HuH-7 (cell line): ENCODE measurements at regions not wholly inside any gene's neighbourhood (a gene's known extent, or its start where the extent isn't known, plus 50 kb on each side); places are given as distances from the start of the nearest gene placed in this dataset.
A peak's percentile ranks its signal among the peaks of the same experiment; 100 is the strongest.

ENCODE experiments used
- DNase-seq: peaks from one replicate; pipeline ENCODE4 v3.0.0; 2011; ENCODE audit warnings: low spot score

DNA sequence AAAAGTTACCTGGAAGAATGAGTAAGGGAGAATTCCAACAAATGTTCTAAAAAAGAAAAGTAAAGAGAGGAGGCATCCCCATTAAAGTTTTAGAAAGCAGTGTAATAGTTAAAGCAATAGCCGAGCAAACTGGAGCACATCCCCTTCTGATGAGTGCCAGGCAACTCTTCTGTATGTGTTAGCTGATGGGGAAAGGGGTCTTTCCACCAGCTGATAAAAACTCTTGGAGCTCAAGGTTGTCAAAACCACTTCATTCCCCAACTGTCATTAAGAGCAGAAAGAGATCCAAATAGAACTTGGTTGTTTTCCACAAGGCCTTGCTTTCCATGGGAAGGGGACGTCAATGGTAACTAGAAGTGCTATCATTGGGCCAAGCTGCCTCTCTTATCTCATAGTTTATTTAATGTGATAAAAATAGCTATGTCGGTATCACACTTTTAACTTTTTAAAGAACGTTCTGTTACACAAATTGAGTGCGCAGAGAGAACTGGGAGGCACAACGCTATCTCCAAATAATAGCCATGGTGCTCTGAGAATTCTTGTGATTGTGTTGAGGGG is 116.9 kb downstream of the POLR2M start:
- DNase-seq, result no peak

DNA sequence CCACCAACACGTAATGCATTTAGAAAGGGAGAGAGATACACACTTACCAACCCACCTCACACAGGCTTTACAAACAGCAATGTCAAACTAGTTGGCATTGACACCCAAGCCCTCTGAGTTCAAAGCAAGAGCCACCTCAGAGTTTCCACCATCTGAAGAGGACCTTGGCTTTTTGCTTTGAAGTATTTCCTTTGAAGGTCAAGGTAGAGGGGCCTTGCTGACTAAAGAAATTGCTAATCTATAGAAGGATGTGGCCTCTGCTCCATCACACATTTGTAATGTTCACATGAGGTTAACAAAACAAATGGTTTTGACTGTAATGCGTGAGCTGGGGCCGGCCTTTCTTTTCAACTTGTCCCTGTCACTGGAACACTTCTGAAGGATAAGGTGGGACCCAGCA is 117.7 kb downstream of the POLR2M start:
- no peak for DNase-seq

DNA sequence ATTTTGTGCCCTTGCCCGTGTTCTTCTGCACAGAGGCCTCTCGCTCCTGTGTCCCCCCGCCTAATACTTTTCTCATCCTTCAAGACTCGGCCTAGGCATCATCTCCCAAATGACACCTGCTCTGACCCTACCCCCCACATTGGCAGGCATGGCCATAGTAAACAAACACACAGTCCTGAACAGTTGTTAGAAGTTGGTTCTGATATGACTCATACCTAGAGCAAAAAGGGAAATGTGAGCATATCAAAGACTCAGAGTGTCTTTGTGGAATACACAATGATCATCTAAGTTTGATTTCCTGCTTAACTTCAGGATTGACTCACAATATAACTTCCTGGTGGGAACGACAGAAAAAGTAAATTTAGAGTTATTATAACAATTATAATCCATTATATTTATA is 120.5 kb downstream of the POLR2M start:
- no peak for DNase-seq

DNA sequence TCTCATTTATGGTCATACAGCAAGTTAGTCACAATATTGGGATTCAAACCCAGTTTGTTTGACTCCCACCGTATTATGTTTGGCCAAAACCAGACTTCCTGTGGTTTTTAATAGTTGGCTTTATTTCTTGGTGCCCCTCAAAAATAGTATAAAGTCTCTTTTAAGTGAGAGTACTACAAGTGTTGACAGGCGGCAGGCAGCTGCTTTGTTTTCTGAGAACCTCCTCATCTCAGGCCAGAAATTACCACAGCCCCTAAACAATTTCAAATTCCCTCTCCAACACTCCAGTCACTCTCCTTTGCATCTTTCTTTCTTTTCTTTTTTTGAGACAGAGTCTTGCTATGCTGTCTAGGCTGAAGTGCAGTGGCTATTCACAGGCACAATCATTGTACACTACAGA is 121.5 kb downstream of the POLR2M start:
- no peak for DNase-seq

DNA sequence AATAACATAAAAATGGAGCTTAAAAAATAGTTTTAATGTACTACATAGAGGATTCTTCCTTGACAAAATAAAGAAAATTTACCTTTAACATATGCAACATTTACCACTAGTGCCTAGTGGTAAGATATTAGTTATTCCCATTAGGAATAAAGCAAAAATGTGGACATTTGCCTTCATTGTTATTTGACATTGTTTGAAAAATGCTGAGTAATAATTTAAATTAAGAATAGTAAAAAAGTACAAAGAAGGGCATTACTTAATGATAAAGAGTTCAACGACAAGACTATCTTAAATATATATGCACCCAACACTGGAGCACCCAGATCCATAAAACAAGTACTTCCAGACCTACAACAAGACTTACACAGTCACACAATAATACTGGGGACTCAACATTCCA is 125.7 kb downstream of the POLR2M start:
- DNase-seq, result no peak

DNA sequence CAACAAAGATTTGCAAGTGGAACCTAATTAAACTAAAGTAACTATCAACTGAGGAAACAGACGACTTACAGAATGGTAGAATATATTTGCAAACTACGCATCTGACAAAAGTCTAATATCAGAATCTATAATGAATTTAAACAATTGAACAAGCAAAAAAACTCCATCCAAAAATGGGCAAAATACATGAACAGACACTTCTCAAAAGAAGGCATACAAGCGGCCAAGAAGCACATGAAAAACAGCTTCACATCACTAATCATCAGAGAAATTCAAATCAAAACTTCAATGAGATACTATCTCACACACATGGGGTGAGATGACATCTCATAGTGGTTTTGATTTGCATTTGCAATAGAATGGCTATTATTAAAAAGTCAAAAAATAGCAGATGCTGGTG is 128.6 kb downstream of the POLR2M start:
- no peak for DNase-seq

DNA sequence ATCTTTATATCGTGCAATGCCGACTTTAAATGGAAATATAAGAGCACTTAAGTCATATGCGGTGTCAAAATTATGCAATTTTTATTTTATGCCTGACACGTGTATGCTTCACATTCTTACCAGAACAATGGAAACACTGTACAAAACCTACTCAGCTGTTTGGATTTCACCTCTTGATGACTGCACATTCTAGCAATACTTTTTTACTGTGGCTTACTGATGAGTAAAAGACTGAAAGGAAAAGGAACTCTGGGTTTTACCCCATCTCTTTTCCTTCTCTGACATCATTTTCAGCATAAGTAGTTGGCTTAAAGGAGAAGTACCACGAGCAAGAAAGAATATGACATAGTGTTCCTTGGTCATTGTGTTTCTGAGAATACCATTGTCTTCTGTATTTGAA is 142.8 kb downstream of the POLR2M start:
- no peak for DNase-seq

DNA sequence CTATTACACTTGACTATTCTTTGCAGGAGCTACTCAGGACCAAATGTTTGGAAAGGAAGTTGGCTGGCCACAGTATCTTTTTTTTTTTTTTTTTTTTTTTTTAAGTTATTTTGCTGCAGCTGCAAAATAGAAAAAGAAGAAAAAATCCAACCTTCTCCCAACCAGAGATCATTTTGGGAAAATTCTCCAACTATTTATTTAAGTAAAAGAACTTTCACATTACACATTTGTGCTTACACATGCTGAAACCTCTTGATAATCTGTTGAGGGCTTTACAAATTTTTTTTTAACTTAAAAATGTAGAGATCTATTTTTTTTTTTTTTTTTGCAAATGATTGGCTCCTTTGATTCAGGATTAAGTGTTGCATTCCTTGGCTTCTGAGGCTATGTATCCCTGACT is 148.0 kb downstream of the POLR2M start:
- no peak for DNase-seq

DNA sequence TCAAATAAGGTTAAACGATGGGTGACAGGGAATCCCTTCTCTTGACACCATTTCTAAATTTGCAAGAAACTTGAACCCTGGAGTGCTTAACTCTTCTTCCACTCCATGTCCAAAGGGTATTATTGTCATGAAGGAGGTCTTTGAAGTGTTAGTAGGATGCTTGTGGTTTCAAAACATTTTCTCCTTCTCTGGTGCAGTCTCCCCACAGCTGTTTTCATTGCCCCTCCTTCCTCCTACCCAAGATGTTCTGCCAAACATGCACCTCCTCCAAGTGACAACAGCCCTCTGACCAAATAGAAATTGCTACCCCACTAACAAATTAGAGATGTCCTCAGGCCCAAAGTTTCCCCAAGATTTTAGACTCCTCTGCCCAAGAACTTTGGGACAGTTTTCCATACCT is 151.4 kb downstream of the POLR2M start:
- no peak for DNase-seq

DNA sequence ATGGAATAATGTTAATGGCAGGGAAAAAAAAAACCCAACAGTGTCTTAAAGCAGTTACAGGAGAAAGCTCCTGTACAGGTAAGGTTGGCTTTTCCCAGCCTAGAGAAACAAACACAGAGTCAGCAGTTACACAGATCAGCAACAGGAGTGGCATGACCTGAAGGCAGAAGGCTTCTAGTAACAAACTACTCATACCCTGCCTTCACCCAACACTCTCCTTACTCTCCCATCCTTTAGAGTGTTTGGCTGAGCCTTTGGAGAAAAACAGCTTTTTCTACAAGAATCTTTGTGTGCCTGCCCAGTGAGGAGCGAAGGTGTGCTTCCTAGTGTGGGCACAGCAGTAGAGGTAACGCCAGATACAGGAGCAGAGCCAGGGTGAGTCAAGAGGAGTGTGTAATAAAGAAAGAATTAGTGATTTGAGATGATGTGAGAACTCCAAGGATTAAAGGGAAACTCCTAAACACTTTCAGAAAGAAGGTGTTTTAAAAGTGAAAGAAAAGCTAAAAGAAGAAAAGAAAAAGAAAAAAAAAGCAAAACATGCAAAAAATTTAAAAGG is 152.7 kb downstream of the POLR2M start:
- DNase-seq, result no peak

DNA sequence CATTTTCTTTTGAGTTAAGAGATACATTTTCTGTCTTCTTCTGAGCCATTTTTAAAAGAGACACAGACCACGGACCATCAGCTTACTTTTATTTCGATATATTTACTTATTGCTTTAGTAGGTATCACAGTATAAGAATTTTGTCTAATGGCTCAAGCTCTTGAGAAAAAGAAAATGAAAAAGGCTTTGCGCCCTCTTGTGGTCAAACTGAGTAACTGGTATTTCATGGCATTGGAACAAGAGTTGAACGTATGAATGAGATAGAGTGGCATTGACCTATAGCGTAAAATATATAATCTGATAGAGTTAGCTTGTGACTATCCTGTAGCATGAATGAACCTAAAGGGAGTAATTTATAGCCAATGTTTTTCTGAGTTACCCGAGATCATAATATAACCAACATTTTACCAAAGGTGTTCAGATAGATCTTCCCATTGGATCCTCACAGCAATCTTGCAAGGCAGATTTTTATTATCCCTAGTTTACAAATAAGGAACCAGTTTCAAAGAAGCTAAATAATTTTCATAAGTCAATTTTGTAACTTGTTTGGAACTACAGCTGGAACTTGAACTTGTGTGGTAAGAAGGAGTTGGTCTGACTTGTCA is 154.6 kb downstream of the POLR2M start:
- peak; percentile 13 for DNase-seq

DNA sequence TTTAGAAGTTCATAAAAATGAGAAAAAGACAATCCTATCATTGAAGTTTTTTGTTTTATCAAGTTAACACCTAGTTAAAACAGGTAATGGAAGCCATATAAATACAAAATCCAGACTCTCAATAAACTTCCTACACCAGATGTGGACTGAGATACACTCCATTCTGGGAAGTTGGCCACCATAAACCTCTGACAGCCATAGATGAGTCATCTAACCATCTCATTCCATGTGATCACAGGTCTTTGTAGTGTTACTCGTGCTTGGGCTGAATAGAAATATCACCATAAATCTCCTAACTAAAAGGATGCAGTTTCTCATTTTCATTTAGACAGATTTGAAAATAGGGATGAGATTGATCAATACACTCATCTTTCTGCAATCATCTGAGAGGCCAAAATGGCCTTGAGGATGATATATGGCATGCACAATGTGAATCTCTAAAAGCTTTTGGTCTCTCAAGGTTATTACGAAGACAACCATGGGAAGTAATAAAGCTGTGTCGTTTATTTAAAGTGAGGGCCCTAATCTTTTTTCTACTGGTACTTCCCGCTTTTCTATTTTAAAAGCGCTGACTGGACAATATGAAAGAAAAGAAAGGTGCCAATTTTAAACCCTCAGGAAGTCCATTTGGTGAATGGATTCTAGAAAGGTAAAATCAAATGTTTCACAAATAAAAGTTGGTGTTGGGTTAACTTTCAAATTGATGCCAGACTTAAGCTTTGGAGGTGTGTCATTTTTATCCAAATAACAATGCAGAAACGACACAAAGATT is 155.5 kb downstream of the POLR2M start:
- no peak for DNase-seq

DNA sequence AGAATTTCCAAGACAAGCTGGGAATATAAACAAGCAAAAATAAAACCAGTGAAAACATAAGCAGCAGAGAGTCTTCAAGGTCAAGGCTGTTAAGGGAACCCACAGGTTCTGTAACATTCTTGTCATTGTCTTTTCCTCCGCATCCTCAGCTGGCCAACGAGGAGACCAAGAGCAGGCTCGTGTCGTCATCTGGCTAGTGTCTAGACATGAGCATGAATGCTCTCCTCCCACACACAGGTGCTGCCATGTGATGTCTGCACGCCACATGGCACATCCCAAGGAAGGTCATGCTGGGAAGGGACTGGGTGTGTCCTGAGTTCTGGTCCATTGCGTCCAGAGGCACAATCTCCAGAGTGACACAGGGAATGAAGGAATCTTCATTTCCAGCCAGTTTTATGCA is 156.2 kb downstream of the POLR2M start:
- DNase-seq, result no peak

DNA sequence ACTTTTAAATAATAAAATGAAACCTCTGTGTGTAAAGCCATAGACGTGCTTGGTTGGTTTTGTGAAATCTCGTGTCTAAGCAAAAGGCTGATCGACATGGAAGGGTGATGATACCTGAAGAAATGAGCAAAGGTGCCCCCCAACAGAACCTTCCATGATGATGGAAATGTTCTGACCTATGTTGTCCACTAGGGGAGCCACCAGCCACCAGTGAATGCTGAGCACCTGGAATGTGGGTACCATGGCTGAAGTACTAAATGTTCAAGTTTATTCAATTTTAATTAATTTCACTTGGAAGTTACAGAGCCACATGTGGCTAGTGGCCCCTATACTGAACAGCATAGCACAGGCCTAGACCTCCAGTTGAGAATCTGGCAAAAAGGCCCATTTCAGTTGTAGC is 158.8 kb downstream of the POLR2M start:
- no peak for DNase-seq

DNA sequence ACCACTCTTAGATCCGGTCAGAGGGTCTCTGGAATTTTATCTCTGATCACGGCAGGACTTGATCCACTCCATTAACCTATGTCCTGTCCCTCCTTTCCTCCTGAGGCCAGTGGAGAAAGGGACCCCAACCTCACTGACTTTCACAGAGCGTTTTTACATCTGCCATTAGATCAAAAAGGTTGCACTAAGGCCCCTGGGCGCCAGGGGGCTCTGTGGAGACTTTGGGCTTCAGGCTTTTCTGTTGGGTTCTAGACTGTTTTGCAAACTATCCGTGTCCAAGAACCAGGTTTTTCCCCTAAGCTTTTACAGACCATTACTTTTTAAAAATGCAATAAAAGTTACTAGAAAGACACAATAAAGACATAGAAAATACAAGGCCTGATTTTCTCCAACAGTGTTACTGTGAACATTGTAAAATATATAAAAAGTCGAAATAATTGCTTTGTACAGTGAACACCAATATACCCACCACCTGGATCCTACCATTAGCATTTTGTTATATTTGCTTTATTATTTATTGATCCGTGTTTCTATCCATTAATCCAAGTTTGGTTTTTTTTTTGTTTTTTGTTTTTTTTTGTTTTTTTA is 159.7 kb downstream of the POLR2M start:
- DNase-seq, result peak; percentile 25

DNA sequence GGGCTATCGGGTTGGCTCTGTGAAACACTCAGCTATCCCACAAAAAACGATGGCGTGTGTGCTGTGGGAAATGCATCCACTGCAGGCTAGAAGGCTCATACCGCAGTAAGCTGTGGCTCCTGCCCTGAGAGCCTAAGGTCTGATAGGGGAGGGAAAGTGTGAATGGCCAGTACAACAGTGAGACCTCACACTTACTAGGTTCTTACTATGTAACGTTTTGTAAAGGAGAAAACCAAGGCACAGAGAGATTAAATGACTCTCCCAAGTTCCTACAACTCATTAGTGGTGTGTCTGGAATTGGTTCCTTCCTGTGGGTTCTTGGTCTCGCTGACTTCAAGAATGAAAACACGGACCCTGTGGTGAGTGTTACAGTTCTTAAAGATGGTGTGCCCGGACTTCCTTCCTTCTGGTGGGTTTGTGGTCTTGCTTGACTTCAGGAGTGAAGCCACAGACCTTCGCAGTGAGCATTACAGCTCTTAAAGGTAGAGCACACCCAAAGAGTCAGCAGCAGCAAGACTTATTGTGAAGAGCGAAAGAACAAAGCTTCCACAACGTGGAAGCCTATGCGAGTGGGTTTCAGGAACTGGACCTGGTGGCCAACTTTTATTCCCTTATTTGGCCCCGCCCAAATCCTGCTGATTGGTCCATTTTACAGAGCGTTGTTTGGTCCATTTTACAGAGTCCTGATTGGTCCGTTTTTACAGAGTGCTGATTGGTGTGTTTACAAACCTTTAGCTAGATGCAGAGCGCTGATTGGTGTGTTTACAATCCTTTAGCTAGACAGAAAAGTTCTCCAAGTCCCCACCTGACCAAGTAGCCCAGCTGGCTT is 161.7 kb downstream of the POLR2M start:
- no peak for DNase-seq

DNA sequence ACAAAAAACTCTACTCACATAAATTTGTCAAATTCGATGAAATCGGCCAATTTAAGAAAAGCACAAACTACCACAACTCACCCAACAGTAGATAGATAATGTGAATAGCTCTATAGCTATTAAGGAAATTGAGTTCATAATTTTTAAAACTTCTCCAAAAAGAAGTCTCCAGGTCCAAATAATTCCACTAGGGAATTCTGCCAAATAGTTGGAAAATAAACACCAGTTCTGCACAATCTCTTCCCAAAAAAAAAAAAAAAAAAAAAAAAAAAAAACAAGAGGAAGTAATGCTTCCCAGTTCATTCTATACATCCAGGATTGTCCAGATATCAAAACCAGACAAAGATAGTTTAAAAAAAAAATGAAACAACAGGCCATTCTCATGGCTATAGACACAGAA is 164.2 kb downstream of the POLR2M start:
- no peak for DNase-seq

DNA sequence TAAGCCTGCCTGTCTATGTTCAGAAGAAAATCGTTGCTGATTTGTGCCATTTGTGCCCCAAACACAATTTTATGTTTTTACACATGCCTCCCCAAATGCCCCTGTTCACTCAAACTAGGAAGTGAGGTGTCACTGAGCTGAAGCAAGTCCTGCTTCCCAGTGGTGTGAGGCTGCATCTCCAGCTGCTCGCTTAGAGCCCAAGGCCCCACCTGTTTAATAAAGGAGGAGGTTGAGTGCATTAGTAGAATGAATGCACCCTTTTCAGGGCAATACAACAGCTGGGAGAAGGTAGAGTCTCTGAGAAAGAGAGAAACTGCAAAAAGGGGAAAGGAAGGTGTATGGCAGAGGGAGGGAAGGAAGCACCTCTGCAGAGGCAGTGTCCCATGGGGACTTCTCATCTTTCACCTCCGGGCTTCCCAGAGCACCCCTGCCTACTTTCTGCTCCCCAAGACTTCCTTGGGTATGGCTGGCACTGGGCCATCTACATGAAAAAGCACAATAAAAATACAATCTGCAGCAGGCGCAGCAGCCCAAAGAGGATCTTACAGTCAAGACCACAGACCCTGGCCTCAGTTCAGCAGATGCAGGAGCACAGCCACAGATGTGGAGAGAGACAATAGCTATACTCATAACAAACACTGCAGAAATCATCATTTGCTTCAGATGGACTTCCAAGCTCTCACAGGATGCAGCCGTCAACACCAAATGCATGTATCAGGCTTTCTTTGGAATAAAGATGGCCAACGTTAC is 165.9 kb downstream of the POLR2M start:
- DNase-seq, result no peak

DNA sequence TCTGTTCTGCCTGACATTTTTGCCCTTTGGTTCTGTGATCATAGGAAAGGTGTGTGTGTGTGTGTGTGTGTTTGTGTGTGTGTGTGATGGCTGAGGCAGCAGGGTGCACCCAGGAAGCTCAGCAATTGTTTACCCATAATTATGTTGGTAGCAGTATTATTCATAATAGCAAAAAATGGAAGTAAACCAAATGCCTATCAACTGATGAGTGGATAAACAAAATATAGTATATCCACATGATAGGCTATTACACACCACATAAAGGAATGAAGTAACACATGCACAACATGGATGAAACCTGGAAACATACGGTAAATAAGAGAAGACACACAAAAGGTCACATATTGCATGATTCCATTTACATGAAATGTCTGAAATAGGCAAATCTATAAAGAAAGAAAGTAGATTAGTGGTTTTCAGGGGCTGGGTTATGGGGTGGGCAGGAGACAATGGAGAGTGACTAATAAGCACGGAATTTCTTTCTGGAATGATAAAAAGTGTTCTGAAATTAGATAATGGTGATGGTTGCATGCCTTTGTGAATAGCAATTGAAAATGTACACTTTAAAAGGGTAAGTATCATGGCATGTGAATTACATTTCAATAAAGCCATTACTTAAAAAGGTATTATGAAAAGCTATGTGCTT is 167.2 kb downstream of the POLR2M start:
- no peak for DNase-seq

DNA sequence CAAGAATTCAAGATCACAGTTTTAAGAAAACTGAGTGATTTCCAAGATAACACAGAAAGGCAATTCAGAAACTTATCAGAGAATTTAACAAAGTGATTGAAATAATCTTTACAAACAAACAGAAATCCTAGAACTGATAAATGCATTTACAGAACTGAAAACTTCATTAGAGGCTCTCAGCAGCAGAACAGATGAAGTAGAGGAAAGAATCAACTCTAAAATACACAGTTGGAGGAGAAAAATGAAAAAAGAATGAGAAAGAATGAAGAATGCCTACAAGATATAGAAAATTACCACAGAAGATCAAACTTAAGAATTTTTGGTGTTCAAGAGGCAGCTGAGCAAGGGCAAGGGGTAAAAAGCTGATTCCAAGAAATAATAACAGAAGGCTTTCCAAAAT is 168.8 kb downstream of the POLR2M start:
- DNase-seq, result no peak

DNA sequence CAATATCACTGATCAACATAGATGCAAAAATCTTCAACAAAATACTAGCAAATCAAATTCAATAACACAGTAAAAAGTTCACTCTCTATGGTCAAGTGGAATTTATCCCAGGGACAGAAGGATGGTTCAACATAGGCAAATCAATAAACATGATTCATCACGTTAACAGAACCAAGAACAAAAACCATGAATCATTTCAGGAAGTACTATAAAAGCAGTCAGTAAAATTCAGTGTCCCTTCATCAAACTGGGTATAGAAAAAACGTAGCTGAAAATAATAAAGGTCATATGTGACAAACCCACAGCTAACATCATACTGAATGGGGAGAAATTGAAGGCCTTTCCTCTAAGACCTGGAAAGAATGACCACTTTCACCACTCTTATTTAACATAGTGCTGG is 172.1 kb downstream of the POLR2M start:
- no peak for DNase-seq
